Epithelial cell of esophagus (primary cell): ENCODE measurements at regions not wholly inside any gene's neighbourhood (a gene's known extent, or its start where the extent isn't known, plus 50 kb on each side); places are given as distances from the start of the nearest gene placed in this dataset.

Experiments
- DNase-seq: peaks from one replicate; pipeline ENCODE4 v3.0.0; 2010; ENCODE audit warnings: low read depth
- H3K4me3 ChIP-seq: 2 replicates; pipeline ENCODE4 v1.5.1; 2011; ENCODE audit warnings: mild to moderate bottlenecking, low read length, control low read depth
- TF ChIP-seq, protein P1 (sequence below): IDR thresholded peaks from 2 replicates; pipeline ENCODE4 v1.5.1; 2011; ENCODE audit warnings: low read depth, mild to moderate bottlenecking, low read length, control low read depth, inconsistent platforms; ENCODE audit not compliant: insufficient read depth; ENCODE audit errors: missing control alignments

- TF ChIP-seq, protein P1, sequence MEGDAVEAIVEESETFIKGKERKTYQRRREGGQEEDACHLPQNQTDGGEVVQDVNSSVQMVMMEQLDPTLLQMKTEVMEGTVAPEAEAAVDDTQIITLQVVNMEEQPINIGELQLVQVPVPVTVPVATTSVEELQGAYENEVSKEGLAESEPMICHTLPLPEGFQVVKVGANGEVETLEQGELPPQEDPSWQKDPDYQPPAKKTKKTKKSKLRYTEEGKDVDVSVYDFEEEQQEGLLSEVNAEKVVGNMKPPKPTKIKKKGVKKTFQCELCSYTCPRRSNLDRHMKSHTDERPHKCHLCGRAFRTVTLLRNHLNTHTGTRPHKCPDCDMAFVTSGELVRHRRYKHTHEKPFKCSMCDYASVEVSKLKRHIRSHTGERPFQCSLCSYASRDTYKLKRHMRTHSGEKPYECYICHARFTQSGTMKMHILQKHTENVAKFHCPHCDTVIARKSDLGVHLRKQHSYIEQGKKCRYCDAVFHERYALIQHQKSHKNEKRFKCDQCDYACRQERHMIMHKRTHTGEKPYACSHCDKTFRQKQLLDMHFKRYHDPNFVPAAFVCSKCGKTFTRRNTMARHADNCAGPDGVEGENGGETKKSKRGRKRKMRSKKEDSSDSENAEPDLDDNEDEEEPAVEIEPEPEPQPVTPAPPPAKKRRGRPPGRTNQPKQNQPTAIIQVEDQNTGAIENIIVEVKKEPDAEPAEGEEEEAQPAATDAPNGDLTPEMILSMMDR: no peak
- DNase-seq: no peak
- H3K4me3 ChIP-seq: no peak overlapping the region
Observed at GRCh38 chr20:7452890-7453289, 487.4 kb downstream of the HAO1 start.

- TF ChIP-seq, protein P1: no peak
- no peak for DNase-seq
- H3K4me3 ChIP-seq: no peak overlapping the region
Observed at GRCh38 chr20:7454047-7454446, 486.2 kb downstream of the HAO1 start.

GRCh38 chr20:7458459-7458858 is 481.8 kb downstream of the HAO1 start:
- TF ChIP-seq, protein P1: no peak
- no peak for DNase-seq
- no peak overlapping the region for H3K4me3 ChIP-seq

DNA sequence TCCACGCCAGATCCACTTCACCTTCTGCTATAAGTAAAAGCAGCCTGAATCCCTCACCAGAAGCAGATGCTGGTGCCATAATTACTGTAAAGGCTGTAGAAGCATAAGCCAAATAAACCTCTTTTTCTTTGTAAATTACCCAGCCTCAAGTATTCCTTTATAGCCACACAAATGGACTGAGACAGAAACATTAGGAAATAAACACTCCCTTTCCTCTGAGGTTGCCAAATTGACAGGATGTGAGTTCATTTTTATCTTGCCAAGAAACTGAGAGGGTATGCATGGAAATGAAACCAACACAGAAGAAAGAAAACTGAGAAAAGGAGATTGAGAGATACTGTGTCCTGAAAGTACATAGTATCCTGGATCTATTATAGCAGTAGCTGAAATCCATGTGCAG is 481.2 kb downstream of the HAO1 start:
- TF ChIP-seq, protein P1: no peak
- peak; percentile 8 for DNase-seq
- H3K4me3 ChIP-seq: no peak overlapping the region

DNA sequence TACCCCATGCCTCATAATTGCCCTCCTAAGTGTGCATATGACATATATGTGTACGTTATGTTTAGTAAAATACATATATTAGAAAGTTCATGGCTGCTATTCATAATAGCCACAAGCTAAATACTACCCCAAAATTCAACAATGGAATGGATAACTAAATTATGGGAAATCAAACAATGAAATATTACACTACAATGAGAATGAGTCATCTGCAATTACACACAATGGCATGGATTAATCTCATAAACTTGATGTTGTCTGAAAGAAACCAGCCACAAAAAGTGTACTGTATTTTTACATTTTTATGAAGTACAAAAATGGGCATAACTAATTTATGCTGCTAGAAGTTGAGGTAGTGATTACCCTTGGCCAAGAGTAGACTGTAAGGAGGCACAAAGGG is 477.0 kb downstream of the HAO1 start:
- TF ChIP-seq, protein P1: no peak
- DNase-seq: no peak
- H3K4me3 ChIP-seq: no peak overlapping the region

DNA sequence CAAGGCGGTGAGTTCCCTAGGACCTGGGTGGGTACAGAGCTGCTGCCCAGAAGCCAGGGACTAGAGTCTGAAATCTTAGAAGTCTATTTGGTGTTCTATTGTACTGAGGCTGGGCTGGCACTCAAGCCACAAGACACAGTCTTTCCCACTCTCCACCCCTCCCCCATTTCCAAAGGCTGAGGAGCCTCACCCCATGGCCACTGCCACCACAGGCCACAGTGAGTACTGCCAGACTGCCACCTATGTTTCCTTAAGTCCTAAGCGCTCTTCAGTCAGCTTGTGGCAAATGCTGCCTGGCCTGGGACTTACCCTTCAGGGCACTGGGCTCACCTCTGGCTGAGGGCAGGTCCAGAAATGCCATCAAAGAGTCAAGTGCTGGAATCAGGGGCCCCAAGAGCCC is 469.3 kb downstream of the HAO1 start:
- TF ChIP-seq, protein P1: no peak
- no peak overlapping the region for H3K4me3 ChIP-seq

GRCh38 chr20:7490288-7490687 is 450.0 kb downstream of the HAO1 start:
- no peak overlapping the region for H3K4me3 ChIP-seq
- DNase-seq: peak; percentile 13
- TF ChIP-seq, protein P1: no peak

More for the DNA sequence above, 469.3 kb downstream of the HAO1 start:
- DNase-seq: no peak
